ENCODE measurements at regions not wholly inside any gene's neighbourhood (a gene's known extent, or its start where the extent isn't known, plus 50 kb on each side); places are given as distances from the start of the nearest gene placed in this dataset.
"Not testable (repeated sequence)": the region's sequence is repeated elsewhere in the genome, so short reads cannot be mapped to it uniquely, and the experiment has no call there.

- H3K27me3 ChIP-seq (ENCODE audit: control insufficient read depth in 1 of 2, insufficient read depth in 2 of 2, low read length in 1 of 2); H3K9me3 ChIP-seq (ENCODE audit: control insufficient read depth, low read length); intact Hi-C loops (cut with DNase I); H3K36me3 ChIP-seq (ENCODE audit: control insufficient read depth in 1 of 2, insufficient read depth in 2 of 2, low read length in 1 of 2); H3K4me3 ChIP-seq (ENCODE audit: low read length in 2 of 2); H3K4me1 ChIP-seq (ENCODE audit: control insufficient read depth in 1 of 2, insufficient read depth in 2 of 2, low read length in 2 of 2); H3K27ac ChIP-seq (ENCODE audit: low read depth in 1 of 2, low read length in 2 of 2); ATAC-seq (ENCODE audit: low FRiP score); DNase-seq: not testable (repeated sequence)
- 12 to 18% methylated on average over 2 of the region's 2 CpGs for WGBS, 2 donors
These were observed 232.9 kb downstream of the ASMT start for GRCh38 chrX:1847790-1848189.

DNA sequence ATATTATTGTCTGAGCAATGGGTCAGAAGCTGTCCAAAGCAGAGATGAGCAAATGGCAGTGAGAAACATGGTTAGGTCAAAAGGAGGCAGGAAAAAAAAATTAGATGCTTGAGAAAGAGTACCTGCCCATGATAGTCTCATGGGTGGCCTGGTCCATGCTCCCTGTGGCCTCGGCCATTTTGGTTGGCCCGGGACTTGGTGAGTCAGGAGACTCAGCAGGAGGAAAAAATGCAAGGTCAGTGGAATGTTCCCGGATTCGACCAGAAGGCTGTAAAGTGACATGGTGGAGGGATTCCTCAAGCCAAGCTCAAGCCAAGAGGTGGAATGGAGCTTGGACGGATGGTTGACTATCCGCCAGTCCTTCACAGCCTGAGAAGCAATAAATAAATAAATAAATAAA, 236.7 kb downstream of the ASMT start:
- H3K27ac ChIP-seq (ENCODE audit: low read depth in 1 of 2, low read length in 2 of 2) = no peak overlapping the region

GRCh38 chrX:1852082-1852481, 237.2 kb downstream of the ASMT start:
- DNase-seq (no peak), ATAC-seq (ENCODE audit: low FRiP score) (no peak)
- 28 to 33% methylated on average over 9 of the region's 9 CpGs for WGBS, 2 donors
- intact Hi-C loops (cut with DNase I) = no loop called here
- H3K27ac ChIP-seq (ENCODE audit: low read depth in 1 of 2, low read length in 2 of 2) = no peak overlapping the region
- no peaks in the 10 kb centered on the region for H3K36me3 ChIP-seq (ENCODE audit: control insufficient read depth in 1 of 2, insufficient read depth in 2 of 2, low read length in 1 of 2)
- no peaks in the 10 kb centered on the region for H3K27me3 ChIP-seq (ENCODE audit: control insufficient read depth in 1 of 2, insufficient read depth in 2 of 2, low read length in 1 of 2)
- H3K9me3 ChIP-seq (ENCODE audit: control insufficient read depth, low read length) = peaks cover 2% of the 10 kb centered on the region
- H3K4me1 ChIP-seq (ENCODE audit: control insufficient read depth in 1 of 2, insufficient read depth in 2 of 2, low read length in 2 of 2) = no peaks in the 10 kb centered on the region
- no peak overlapping the region for H3K4me3 ChIP-seq (ENCODE audit: low read length in 2 of 2)

More for the DNA sequence above, 236.7 kb downstream of the ASMT start:
- Histone ChIP-seq H3K4me1 (ENCODE audit: control insufficient read depth in 1 of 2, insufficient read depth in 2 of 2, low read length in 2 of 2) (no peaks in the 10 kb centered on the region), H3K4me3 (ENCODE audit: low read length in 2 of 2) (no peak overlapping the region), H3K27me3 (ENCODE audit: control insufficient read depth in 1 of 2, insufficient read depth in 2 of 2, low read length in 1 of 2) (no peaks in the 10 kb centered on the region), H3K36me3 (ENCODE audit: control insufficient read depth in 1 of 2, insufficient read depth in 2 of 2, low read length in 1 of 2) (no peaks in the 10 kb centered on the region), H3K9me3 (ENCODE audit: control insufficient read depth, low read length) (peaks cover 2% of the 10 kb centered on the region)
- intact Hi-C loops (cut with DNase I) = no loop called here
- ATAC-seq (ENCODE audit: low FRiP score) = no peak
- peak in 1 of 2 donors; percentile 10 for DNase-seq
- 81 to 86% methylated on average over 6 of the region's 6 CpGs for WGBS, 2 donors

DNA sequence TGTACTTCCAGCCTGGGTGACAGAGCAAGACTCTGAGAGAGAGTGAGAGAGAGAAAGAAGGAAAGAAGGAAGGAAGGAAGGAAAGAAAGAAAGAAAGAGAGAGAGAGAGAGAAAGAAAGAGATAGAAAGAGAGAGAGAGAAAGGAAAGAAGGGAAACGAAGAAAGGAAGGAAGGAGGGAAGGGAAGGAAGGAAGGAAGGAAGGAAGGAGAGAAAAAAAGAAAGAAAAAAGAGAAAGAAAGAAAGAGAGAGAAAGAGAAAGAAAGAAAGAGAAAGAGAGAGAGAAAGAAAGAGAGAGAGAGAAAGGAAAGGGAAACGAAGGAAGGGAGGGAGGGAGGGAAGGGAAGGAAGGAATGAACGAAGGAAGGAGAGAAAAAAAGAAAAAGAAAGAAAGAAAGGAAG, 238.6 kb downstream of the ASMT start:
- intact Hi-C loops (cut with DNase I) = no loop called here
- WGBS, 2 donors = 76 to 77% methylated on average over 3 of the region's 3 CpGs
- H3K36me3 ChIP-seq (ENCODE audit: control insufficient read depth in 1 of 2, insufficient read depth in 2 of 2, low read length in 1 of 2) = no peaks in the 10 kb centered on the region
- H3K9me3 ChIP-seq (ENCODE audit: control insufficient read depth, low read length) = peaks cover 2% of the 10 kb centered on the region
- DNase-seq (no peak), ATAC-seq (ENCODE audit: low FRiP score) (no peak)
- no peaks in the 10 kb centered on the region for H3K27me3 ChIP-seq (ENCODE audit: control insufficient read depth in 1 of 2, insufficient read depth in 2 of 2, low read length in 1 of 2)
- no peak overlapping the region for H3K4me3 ChIP-seq (ENCODE audit: low read length in 2 of 2)
- no peaks in the 10 kb centered on the region for H3K4me1 ChIP-seq (ENCODE audit: control insufficient read depth in 1 of 2, insufficient read depth in 2 of 2, low read length in 2 of 2)
- H3K27ac ChIP-seq (ENCODE audit: low read depth in 1 of 2, low read length in 2 of 2) = no peak overlapping the region

DNA sequence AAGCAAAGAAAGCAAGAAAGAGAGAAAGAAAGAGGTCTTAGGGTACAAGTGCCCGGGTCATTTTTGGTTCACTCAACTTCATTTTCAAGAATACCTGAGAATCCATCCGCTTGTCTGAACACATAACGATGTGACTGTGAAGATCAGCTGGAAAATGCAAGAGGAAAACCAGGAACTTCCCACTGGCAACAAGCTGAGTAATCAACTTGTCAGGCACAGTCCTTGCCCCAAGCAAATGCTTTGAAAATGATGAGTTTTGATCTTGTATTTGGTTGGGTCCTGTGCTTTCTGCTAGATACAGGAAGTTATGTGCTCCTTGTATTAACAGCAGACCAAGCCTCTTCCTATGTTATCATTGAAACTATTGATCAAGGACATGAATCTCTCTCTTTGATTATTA, 239.1 kb downstream of the ASMT start:
- 88 to 95% methylated on average over 3 of the region's 3 CpGs for WGBS, 2 donors
- intact Hi-C loops (cut with DNase I) = no loop called here
- H3K27me3 ChIP-seq (ENCODE audit: control insufficient read depth in 1 of 2, insufficient read depth in 2 of 2, low read length in 1 of 2) = no peaks in the 10 kb centered on the region
- peaks cover 2% of the 10 kb centered on the region for H3K9me3 ChIP-seq (ENCODE audit: control insufficient read depth, low read length)
- no peaks in the 10 kb centered on the region for H3K4me1 ChIP-seq (ENCODE audit: control insufficient read depth in 1 of 2, insufficient read depth in 2 of 2, low read length in 2 of 2)
- no peak overlapping the region for H3K4me3 ChIP-seq (ENCODE audit: low read length in 2 of 2)
- no peaks in the 10 kb centered on the region for H3K36me3 ChIP-seq (ENCODE audit: control insufficient read depth in 1 of 2, insufficient read depth in 2 of 2, low read length in 1 of 2)
- H3K27ac ChIP-seq (ENCODE audit: low read depth in 1 of 2, low read length in 2 of 2) = no peak overlapping the region
- no peak for ATAC-seq (ENCODE audit: low FRiP score)
- no peak for DNase-seq

DNA sequence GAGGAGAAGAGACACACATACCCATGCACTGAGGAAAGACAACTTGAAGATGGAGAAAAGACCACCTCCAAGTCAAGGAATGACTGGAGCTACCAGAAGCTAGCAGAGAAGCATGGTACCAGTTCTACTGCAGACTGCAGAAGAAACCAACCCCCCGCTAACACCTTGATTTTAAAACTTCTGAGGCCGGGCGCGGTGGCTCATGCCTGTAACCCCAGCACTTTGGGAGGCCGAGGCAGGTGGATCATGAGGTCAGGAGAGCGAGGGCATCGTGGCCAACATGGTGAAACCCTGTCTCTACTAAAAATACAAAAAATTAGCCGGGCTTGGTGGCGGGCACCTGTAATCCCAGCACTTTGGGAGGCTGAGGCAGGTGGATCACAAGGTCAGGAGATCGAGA, 240.0 kb downstream of the ASMT start:
- H3K4me1 ChIP-seq (ENCODE audit: control insufficient read depth in 1 of 2, insufficient read depth in 2 of 2, low read length in 2 of 2); intact Hi-C loops (cut with DNase I); ATAC-seq (ENCODE audit: low FRiP score); H3K27ac ChIP-seq (ENCODE audit: low read depth in 1 of 2, low read length in 2 of 2); H3K36me3 ChIP-seq (ENCODE audit: control insufficient read depth in 1 of 2, insufficient read depth in 2 of 2, low read length in 1 of 2); H3K27me3 ChIP-seq (ENCODE audit: control insufficient read depth in 1 of 2, insufficient read depth in 2 of 2, low read length in 1 of 2); H3K9me3 ChIP-seq (ENCODE audit: control insufficient read depth, low read length); H3K4me3 ChIP-seq (ENCODE audit: low read length in 2 of 2): not testable (repeated sequence)
- peak in 1 of 2 donors; percentile 19 for DNase-seq
- 94 to 95% methylated on average over 10 of the region's 10 CpGs for WGBS, 2 donors

DNA sequence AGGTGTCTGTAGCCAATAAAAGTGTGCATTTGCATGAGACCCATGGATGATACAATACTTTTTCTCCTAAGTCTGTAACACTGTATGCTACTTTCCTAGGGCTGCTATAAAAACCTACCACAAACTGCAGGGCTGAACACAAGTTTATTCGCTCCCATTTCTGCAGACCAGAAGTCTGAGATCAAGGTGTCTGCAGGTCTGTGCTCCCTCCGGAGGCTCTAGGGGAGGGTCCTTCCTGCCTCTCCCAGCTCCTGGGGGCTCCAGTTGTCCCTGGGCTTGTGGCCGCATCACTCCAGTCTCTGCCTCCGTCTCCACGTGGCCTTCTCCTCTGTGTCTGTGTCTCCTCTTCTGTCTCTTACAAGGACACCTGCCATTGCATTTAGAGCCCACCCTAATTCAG, 244.4 kb downstream of the ASMT start:
- DNase-seq; H3K27me3 ChIP-seq (ENCODE audit: control insufficient read depth in 1 of 2, insufficient read depth in 2 of 2, low read length in 1 of 2); H3K27ac ChIP-seq (ENCODE audit: low read depth in 1 of 2, low read length in 2 of 2); intact Hi-C loops (cut with DNase I); H3K9me3 ChIP-seq (ENCODE audit: control insufficient read depth, low read length); ATAC-seq (ENCODE audit: low FRiP score); H3K4me3 ChIP-seq (ENCODE audit: low read length in 2 of 2); H3K4me1 ChIP-seq (ENCODE audit: control insufficient read depth in 1 of 2, insufficient read depth in 2 of 2, low read length in 2 of 2); H3K36me3 ChIP-seq (ENCODE audit: control insufficient read depth in 1 of 2, insufficient read depth in 2 of 2, low read length in 1 of 2): not testable (repeated sequence)
- 92 to 93% methylated on average over 5 of the region's 5 CpGs for WGBS, 2 donors

DNA sequence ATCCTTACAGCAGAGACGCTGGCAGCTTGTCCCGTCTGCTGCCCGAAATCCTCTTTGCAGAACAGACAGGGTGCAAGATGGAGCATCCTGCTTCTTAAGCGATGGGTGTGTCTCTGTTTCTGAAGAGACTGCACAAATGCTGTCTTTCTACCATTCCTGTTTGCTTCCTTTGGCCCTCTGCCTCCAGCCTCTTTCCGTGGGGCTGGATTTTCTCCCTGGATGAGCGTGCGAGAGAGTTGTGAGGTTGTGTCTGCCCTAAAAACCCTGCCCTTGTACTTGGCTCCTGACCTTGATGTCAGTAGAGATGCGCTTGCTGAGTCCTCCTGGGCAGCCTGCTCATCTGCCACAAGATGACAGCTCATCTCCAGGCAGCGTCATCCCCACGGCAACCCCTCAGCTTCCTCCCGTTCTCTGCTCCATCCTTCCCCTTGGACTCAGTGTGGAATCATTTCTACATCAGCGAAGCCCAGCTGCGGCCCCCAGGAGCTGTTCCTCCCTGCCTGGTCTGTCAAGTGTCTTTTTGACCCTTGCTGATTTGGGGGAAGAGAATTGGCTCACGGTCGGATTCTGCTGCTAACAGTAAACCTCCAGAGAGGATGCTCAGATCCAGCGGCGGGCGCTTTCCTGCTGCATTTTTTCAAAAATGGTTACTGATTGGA, 246.2 kb downstream of the ASMT start:
- no peak for ATAC-seq (ENCODE audit: low FRiP score)
- Histone ChIP-seq H3K36me3 (ENCODE audit: control insufficient read depth in 1 of 2, insufficient read depth in 2 of 2, low read length in 1 of 2) (no peaks in the 10 kb centered on the region), H3K27me3 (ENCODE audit: control insufficient read depth in 1 of 2, insufficient read depth in 2 of 2, low read length in 1 of 2) (no peaks in the 10 kb centered on the region), H3K9me3 (ENCODE audit: control insufficient read depth, low read length) (peaks cover 1% of the 10 kb centered on the region), H3K27ac (ENCODE audit: low read depth in 1 of 2, low read length in 2 of 2) (no peak overlapping the region), H3K4me3 (ENCODE audit: low read length in 2 of 2) (no peak overlapping the region), H3K4me1 (ENCODE audit: control insufficient read depth in 1 of 2, insufficient read depth in 2 of 2, low read length in 2 of 2) (no peaks in the 10 kb centered on the region)
- intact Hi-C loops (cut with DNase I) = no loop called here
- 66 to 69% methylated on average over 18 of the region's 18 CpGs for WGBS, 2 donors
- DNase-seq = no peak

- H3K4me1 ChIP-seq (ENCODE audit: control insufficient read depth in 1 of 2, insufficient read depth in 2 of 2, low read length in 2 of 2); H3K27me3 ChIP-seq (ENCODE audit: control insufficient read depth in 1 of 2, insufficient read depth in 2 of 2, low read length in 1 of 2); H3K4me3 ChIP-seq (ENCODE audit: low read length in 2 of 2); H3K36me3 ChIP-seq (ENCODE audit: control insufficient read depth in 1 of 2, insufficient read depth in 2 of 2, low read length in 1 of 2); H3K27ac ChIP-seq (ENCODE audit: low read depth in 1 of 2, low read length in 2 of 2); intact Hi-C loops (cut with DNase I); ATAC-seq (ENCODE audit: low FRiP score); H3K9me3 ChIP-seq (ENCODE audit: control insufficient read depth, low read length); DNase-seq: not testable (repeated sequence)
- 97 to 98% methylated on average over 2 of the region's 2 CpGs for WGBS, 2 donors
These were observed 249.1 kb downstream of the ASMT start for GRCh38 chrX:1863995-1864394.

Data from aorta (tissue), 5 donors.